GM23338 (cell line): ENCODE measurements at regions not wholly inside any gene's neighbourhood (a gene's known extent, or its start where the extent isn't known, plus 50 kb on each side); places are given as distances from the start of the nearest gene placed in this dataset.

ENCODE experiments used
- ATAC-seq: fragments of 200-7000 bp; cut with Tn5 transposase; 3 replicates; pipeline ENCODE4 v1.9.1; 2020
- DNase-seq: peaks from one replicate; pipeline ENCODE4 v3.0.0-alpha.2; 2015; ENCODE audit warnings: low spot score
- H2AFZ ChIP-seq: fragments of 200-600 bp; sonication (generic); 2 replicates; pipeline ENCODE4 v1.8.0; 2016; ENCODE audit warnings: antibody characterized with exemption, mild to moderate bottlenecking, moderate library complexity
- H3F3A ChIP-seq: fragments of 200-600 bp; sonication (generic); replicated peaks from 2 replicates; pipeline ENCODE4 v1.8.0; 2017; ENCODE audit warnings: antibody characterized with exemption, mixed run types, low read depth
- H3K27ac ChIP-seq: fragments of 200-600 bp; sonication (generic); 2 replicates; pipeline ENCODE4 v1.6.1; 2016; ENCODE audit warnings: low read depth
- H3K27me3 ChIP-seq: fragments of 200-600 bp; sonication (generic); 2 replicates; pipeline ENCODE4 v1.8.0; 2016; ENCODE audit warnings: mild to moderate bottlenecking, mixed run types, moderate library complexity; ENCODE audit not compliant: insufficient read depth
- H3K36me3 ChIP-seq: fragments of 200-600 bp; sonication (generic); 2 replicates; pipeline ENCODE4 v1.8.0; 2016; ENCODE audit warnings: mild to moderate bottlenecking; ENCODE audit not compliant: insufficient read depth
- H3K4me1 ChIP-seq: fragments of 200-600 bp; sonication (generic); 2 replicates; pipeline ENCODE4 v1.8.0; 2016; ENCODE audit warnings: mild to moderate bottlenecking, moderate library complexity; ENCODE audit not compliant: insufficient read depth
- H3K4me2 ChIP-seq: fragments of 200-600 bp; sonication (generic); 2 replicates; pipeline ENCODE4 v1.7.1; 2017; ENCODE audit warnings: mixed run types
- H3K4me3 ChIP-seq: fragments of 200-600 bp; sonication (generic); 2 replicates; pipeline ENCODE4 v1.6.1; 2016; ENCODE audit warnings: mixed run types
- H3K79me2 ChIP-seq: fragments of 200-600 bp; sonication (generic); replicated peaks from 2 replicates; pipeline ENCODE4 v1.8.0; 2017; ENCODE audit warnings: mild to moderate bottlenecking; ENCODE audit not compliant: insufficient read depth
- H3K9me2 ChIP-seq: fragments of 200-600 bp; sonication (generic); 2 replicates; pipeline ENCODE4 v1.8.0; 2017; ENCODE audit not compliant: insufficient read depth
- H4K20me1 ChIP-seq: fragments of 200-600 bp; sonication (generic); replicated peaks from 2 replicates; pipeline ENCODE4 v1.8.0; 2017; ENCODE audit warnings: mild to moderate bottlenecking; ENCODE audit not compliant: insufficient read depth
- H3K27ac Mint-ChIP-seq: 2 replicates; pipeline ENCODE4 v1.8.0; 2020; ENCODE audit warnings: inconsistent platforms, mild to moderate bottlenecking, moderate library complexity, mixed read lengths
- H3K27me3 Mint-ChIP-seq: 3 replicates; pipeline ENCODE4 v1.8.0; 2022; ENCODE audit warnings: low read depth, mild to moderate bottlenecking, moderate library complexity, mixed read lengths, inconsistent platforms; ENCODE audit not compliant: insufficient read depth, poor library complexity
- H3K36me3 Mint-ChIP-seq: 3 replicates; pipeline ENCODE4 v1.8.0; 2021; ENCODE audit warnings: low read depth, mild to moderate bottlenecking, inconsistent platforms, moderate library complexity, mixed read lengths
- H3K4me1 Mint-ChIP-seq: 3 replicates; pipeline ENCODE4 v1.8.0; 2020; ENCODE audit warnings: mild to moderate bottlenecking, inconsistent platforms, mixed read lengths
- H3K4me3 Mint-ChIP-seq: 3 replicates; pipeline ENCODE4 v1.8.0; 2021; ENCODE audit warnings: moderate library complexity, mild to moderate bottlenecking, inconsistent platforms, mixed read lengths
- H3K9me3 Mint-ChIP-seq: 3 replicates; pipeline ENCODE4 v1.8.0; 2020; ENCODE audit warnings: moderate library complexity, mild to moderate bottlenecking, inconsistent platforms, mixed read lengths
- CREB1 ChIP-seq: fragments of 250-450 bp; sonication (Bioruptor Pico); IDR thresholded peaks from 2 replicates; pipeline ENCODE4 v1.5.0; 2020; ENCODE audit warnings: low read depth, mild to moderate bottlenecking, moderate library complexity
- EZH2 ChIP-seq: fragments of 200-600 bp; sonication (generic); IDR thresholded peaks from one replicate; pipeline ENCODE4 v1.8.0; 2017; ENCODE audit warnings: antibody characterized with exemption, mild to moderate bottlenecking, low read depth; ENCODE audit not compliant: unreplicated experiment
- EZH2phosphoT487 ChIP-seq: fragments of 200-600 bp; sonication (generic); IDR thresholded peaks from one replicate; pipeline ENCODE4 v1.8.1; 2018; ENCODE audit warnings: antibody characterized with exemption; ENCODE audit not compliant: unreplicated experiment
- JUNB ChIP-seq: IDR thresholded peaks from one replicate; pipeline ENCODE4 v1.6.1; 2016; ENCODE audit warnings: antibody characterized with exemption; ENCODE audit not compliant: unreplicated experiment
- NANOG ChIP-seq: IDR thresholded peaks from 2 replicates; pipeline ENCODE4 v1.6.1; 2016; ENCODE audit warnings: antibody characterized with exemption, borderline replicate concordance
- POLR2AphosphoS5 ChIP-seq: IDR thresholded peaks from 2 replicates; pipeline ENCODE4 v1.6.1; 2016; ENCODE audit warnings: antibody characterized with exemption, low read depth
- STAT1 ChIP-seq: IDR thresholded peaks from one replicate; pipeline ENCODE4 v1.6.1; 2016; ENCODE audit warnings: antibody characterized with exemption; ENCODE audit not compliant: unreplicated experiment
- ZNF114 ChIP-seq: fragments of 250-450 bp; sonication (Bioruptor Pico); IDR thresholded peaks from 2 replicates; pipeline ENCODE4 v1.5.0; 2020; ENCODE audit warnings: mild to moderate bottlenecking, moderate library complexity
- ZNF331 ChIP-seq: fragments of 250-450 bp; sonication (Bioruptor Pico); IDR thresholded peaks from 2 replicates; pipeline ENCODE4 v1.5.0; 2020; ENCODE audit warnings: low read depth, mild to moderate bottlenecking, moderate library complexity
- TF ChIP-seq, protein P1 (sequence below): IDR thresholded peaks from 2 replicates; pipeline ENCODE4 v1.6.1; 2016; ENCODE audit warnings: antibody characterized with exemption
- TF ChIP-seq, protein P2 (sequence below): IDR thresholded peaks from one replicate; pipeline ENCODE4 v1.6.1; 2018; ENCODE audit warnings: antibody characterized with exemption; ENCODE audit not compliant: unreplicated experiment
- TF ChIP-seq, protein P3 (sequence below): fragments of 250-450 bp; sonication (Bioruptor Pico); IDR thresholded peaks from 2 replicates; pipeline ENCODE4 v1.5.0; 2020; ENCODE audit warnings: mild to moderate bottlenecking, moderate library complexity
- TF ChIP-seq, protein P4 (sequence below), 2 experiments: fragments of 200-600 bp in 1 of 2; sonication (generic) in 1 of 2; conservative IDR thresholded peaks; 2 replicates each; pipeline versions ENCODE4 v1.5.1 to v1.6.1; 2016 to 2017; ENCODE audit warnings: antibody characterized with exemption in 2 of 2, low read depth in 2 of 2, mild to moderate bottlenecking in 2 of 2, moderate library complexity in 1 of 2

DNA sequence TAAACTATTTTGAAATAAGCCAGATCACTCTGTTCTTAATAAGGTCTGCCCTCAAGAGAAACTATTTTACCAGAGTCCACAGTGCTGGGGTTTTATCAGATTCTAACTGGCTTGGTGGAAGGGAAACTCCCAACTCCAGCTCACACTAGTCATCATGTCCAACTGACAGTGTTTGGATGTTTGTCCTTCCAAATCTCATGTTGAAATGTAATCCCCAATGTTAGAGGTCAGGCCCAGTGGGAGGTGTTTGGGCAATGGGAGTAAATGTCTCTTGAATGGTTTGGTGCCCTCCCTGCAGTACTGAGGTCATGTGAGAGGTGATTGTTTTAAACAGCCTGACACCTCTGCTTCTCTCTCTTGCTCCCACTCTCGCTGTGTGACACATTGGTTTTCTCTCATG, 1301.0 kb upstream of the CDH8 start:
- H3K4me3 ChIP-seq, result no peak overlapping the region
- H3K9me3 Mint-ChIP-seq, result no peaks in the 10 kb centered on the region
- 0 out of 2 replicates have a peak, but pooled peaks cover 4% of the 10 kb centered on the region for H3K4me1 ChIP-seq
- no peak overlapping the region for H3K27ac ChIP-seq
- DNase-seq, result no peak
- H3K9me2 ChIP-seq, result no peaks in the 10 kb centered on the region
- no peaks in the 10 kb centered on the region for H3K36me3 Mint-ChIP-seq
- H3K79me2 ChIP-seq, result no peaks in the 10 kb centered on the region
- H3K27me3 ChIP-seq, result no peaks in the 10 kb centered on the region
- no peak overlapping the region for H2AFZ ChIP-seq
- no peaks in the 10 kb centered on the region for H3K27me3 Mint-ChIP-seq
- no peak overlapping the region for H3K4me2 ChIP-seq
- no peak for TF ChIP-seq CREB1
- TF ChIP-seq EZH2phosphoT487, result no peak
- TF ChIP-seq, protein P1, sequence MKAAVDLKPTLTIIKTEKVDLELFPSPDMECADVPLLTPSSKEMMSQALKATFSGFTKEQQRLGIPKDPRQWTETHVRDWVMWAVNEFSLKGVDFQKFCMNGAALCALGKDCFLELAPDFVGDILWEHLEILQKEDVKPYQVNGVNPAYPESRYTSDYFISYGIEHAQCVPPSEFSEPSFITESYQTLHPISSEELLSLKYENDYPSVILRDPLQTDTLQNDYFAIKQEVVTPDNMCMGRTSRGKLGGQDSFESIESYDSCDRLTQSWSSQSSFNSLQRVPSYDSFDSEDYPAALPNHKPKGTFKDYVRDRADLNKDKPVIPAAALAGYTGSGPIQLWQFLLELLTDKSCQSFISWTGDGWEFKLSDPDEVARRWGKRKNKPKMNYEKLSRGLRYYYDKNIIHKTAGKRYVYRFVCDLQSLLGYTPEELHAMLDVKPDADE, result no peak
- TF ChIP-seq POLR2AphosphoS5, result no peak
- TF ChIP-seq ZNF331 (CRISPR knock-in tag), result no peak
- no peak for TF ChIP-seq NANOG
- TF ChIP-seq, protein P2, sequence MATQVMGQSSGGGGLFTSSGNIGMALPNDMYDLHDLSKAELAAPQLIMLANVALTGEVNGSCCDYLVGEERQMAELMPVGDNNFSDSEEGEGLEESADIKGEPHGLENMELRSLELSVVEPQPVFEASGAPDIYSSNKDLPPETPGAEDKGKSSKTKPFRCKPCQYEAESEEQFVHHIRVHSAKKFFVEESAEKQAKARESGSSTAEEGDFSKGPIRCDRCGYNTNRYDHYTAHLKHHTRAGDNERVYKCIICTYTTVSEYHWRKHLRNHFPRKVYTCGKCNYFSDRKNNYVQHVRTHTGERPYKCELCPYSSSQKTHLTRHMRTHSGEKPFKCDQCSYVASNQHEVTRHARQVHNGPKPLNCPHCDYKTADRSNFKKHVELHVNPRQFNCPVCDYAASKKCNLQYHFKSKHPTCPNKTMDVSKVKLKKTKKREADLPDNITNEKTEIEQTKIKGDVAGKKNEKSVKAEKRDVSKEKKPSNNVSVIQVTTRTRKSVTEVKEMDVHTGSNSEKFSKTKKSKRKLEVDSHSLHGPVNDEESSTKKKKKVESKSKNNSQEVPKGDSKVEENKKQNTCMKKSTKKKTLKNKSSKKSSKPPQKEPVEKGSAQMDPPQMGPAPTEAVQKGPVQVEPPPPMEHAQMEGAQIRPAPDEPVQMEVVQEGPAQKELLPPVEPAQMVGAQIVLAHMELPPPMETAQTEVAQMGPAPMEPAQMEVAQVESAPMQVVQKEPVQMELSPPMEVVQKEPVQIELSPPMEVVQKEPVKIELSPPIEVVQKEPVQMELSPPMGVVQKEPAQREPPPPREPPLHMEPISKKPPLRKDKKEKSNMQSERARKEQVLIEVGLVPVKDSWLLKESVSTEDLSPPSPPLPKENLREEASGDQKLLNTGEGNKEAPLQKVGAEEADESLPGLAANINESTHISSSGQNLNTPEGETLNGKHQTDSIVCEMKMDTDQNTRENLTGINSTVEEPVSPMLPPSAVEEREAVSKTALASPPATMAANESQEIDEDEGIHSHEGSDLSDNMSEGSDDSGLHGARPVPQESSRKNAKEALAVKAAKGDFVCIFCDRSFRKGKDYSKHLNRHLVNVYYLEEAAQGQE, result no peak
- TF ChIP-seq JUNB, result no peak
- TF ChIP-seq, protein P3, sequence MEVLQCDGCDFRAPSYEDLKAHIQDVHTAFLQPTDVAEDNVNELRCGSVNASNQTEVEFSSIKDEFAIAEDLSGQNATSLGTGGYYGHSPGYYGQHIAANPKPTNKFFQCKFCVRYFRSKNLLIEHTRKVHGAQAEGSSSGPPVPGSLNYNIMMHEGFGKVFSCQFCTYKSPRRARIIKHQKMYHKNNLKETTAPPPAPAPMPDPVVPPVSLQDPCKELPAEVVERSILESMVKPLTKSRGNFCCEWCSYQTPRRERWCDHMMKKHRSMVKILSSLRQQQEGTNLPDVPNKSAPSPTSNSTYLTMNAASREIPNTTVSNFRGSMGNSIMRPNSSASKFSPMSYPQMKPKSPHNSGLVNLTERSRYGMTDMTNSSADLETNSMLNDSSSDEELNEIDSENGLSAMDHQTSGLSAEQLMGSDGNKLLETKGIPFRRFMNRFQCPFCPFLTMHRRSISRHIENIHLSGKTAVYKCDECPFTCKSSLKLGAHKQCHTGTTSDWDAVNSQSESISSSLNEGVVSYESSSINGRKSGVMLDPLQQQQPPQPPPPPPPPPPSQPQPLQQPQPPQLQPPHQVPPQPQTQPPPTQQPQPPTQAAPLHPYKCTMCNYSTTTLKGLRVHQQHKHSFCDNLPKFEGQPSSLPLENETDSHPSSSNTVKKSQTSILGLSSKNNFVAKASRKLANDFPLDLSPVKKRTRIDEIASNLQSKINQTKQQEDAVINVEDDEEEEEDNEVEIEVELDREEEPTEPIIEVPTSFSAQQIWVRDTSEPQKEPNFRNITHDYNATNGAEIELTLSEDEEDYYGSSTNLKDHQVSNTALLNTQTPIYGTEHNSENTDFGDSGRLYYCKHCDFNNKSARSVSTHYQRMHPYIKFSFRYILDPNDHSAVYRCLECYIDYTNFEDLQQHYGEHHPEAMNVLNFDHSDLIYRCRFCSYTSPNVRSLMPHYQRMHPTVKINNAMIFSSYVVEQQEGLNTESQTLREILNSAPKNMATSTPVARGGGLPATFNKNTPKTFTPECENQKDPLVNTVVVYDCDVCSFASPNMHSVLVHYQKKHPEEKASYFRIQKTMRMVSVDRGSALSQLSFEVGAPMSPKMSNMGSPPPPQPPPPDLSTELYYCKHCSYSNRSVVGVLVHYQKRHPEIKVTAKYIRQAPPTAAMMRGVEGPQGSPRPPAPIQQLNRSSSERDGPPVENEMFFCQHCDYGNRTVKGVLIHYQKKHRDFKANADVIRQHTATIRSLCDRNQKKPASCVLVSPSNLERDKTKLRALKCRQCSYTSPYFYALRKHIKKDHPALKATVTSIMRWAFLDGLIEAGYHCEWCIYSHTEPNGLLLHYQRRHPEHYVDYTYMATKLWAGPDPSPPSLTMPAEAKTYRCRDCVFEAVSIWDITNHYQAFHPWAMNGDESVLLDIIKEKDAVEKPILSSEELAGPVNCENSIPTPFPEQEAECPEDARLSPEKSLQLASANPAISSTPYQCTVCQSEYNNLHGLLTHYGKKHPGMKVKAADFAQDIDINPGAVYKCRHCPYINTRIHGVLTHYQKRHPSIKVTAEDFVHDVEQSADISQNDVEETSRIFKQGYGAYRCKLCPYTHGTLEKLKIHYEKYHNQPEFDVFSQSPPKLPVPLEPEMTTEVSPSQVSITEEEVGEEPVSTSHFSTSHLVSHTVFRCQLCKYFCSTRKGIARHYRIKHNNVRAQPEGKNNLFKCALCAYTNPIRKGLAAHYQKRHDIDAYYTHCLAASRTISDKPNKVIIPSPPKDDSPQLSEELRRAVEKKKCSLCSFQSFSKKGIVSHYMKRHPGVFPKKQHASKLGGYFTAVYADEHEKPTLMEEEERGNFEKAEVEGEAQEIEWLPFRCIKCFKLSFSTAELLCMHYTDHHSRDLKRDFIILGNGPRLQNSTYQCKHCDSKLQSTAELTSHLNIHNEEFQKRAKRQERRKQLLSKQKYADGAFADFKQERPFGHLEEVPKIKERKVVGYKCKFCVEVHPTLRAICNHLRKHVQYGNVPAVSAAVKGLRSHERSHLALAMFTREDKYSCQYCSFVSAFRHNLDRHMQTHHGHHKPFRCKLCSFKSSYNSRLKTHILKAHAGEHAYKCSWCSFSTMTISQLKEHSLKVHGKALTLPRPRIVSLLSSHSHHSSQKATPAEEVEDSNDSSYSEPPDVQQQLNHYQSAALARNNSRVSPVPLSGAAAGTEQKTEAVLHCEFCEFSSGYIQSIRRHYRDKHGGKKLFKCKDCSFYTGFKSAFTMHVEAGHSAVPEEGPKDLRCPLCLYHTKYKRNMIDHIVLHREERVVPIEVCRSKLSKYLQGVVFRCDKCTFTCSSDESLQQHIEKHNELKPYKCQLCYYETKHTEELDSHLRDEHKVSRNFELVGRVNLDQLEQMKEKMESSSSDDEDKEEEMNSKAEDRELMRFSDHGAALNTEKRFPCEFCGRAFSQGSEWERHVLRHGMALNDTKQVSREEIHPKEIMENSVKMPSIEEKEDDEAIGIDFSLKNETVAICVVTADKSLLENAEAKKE (CRISPR knock-in tag), result no peak
- TF ChIP-seq STAT1, result no peak
- no peak for TF ChIP-seq EZH2
- no peak for TF ChIP-seq ZNF114 (CRISPR knock-in tag)
- TF ChIP-seq, protein P4, sequence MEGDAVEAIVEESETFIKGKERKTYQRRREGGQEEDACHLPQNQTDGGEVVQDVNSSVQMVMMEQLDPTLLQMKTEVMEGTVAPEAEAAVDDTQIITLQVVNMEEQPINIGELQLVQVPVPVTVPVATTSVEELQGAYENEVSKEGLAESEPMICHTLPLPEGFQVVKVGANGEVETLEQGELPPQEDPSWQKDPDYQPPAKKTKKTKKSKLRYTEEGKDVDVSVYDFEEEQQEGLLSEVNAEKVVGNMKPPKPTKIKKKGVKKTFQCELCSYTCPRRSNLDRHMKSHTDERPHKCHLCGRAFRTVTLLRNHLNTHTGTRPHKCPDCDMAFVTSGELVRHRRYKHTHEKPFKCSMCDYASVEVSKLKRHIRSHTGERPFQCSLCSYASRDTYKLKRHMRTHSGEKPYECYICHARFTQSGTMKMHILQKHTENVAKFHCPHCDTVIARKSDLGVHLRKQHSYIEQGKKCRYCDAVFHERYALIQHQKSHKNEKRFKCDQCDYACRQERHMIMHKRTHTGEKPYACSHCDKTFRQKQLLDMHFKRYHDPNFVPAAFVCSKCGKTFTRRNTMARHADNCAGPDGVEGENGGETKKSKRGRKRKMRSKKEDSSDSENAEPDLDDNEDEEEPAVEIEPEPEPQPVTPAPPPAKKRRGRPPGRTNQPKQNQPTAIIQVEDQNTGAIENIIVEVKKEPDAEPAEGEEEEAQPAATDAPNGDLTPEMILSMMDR (conservative IDR thresholded peaks at IDR 0.05; ENCODE audit: low read depth in 2 of 2), result no peak
- no peaks in the 10 kb centered on the region for H3F3A ChIP-seq
- no peak overlapping the region; the same call in 1 of the 2 replicates for H3K27ac Mint-ChIP-seq
- no peak for ATAC-seq
- H3K4me3 Mint-ChIP-seq, result no peak overlapping the region
- H3K4me1 Mint-ChIP-seq, result peaks cover 11% of the 10 kb centered on the region; the same call in 2 of the 3 replicates
- no peaks in the 10 kb centered on the region for H4K20me1 ChIP-seq
- H3K36me3 ChIP-seq, result no peaks in the 10 kb centered on the region
